HL-60/S4 (cell line): ENCODE measurements at regions not wholly inside any gene's neighbourhood (a gene's known extent, or its start where the extent isn't known, plus 50 kb on each side); places are given as distances from the start of the nearest gene placed in this dataset.
"Not testable (repeated sequence)": the region's sequence is repeated elsewhere in the genome, so short reads cannot be mapped to it uniquely, and the experiment has no call there.

Experiments used
- in situ Hi-C: fragments of 300-500 bp; cut with MboI; formaldehyde crosslinking; loops from 2 replicates; pipeline ENCODE4 v1.14.3; 2022; ENCODE audit warnings: low sequenced_read_pairs

- in situ Hi-C loops: no loop called here
Measured at GRCh38 chr21:17348357-17348756, 164.5 kb upstream of the CXADR start.

GRCh38 chr21:17348849-17349248 is 164.0 kb upstream of the CXADR start:
- in situ Hi-C loops: no loop called here

- in situ Hi-C loops: no loop called here
Measured at GRCh38 chr21:17351766-17352165, 161.1 kb upstream of the CXADR start.

- in situ Hi-C loops: no loop called here
Measured at GRCh38 chr21:17352996-17353655, 159.7 kb upstream of the CXADR start.

DNA sequence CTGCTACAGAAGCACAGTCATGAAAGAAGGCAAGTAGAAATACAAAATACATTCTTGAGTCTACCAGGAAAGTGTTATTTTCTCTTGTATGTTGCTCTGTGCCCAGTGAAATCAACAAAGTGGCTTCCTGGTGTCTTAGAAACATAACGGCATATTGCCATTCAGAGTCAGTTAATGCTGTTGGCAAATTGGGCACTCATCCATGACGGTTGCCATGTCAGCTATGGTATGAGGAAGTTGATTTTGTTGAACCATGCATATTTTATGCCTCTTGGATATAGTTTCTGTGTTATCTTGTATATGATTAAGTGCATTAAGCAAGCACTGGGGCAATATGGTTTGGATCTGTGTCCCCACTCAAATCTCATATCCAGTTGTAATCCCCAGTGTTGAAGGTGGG is 153.1 kb upstream of the CXADR start:
- in situ Hi-C loops: no loop called here

- in situ Hi-C loops: no loop called here
Measured at GRCh38 chr21:17368748-17369363, 144.0 kb upstream of the CXADR start.

GRCh38 chr21:17370263-17370662 is 142.6 kb upstream of the CXADR start:
- in situ Hi-C loops: no loop called here

DNA sequence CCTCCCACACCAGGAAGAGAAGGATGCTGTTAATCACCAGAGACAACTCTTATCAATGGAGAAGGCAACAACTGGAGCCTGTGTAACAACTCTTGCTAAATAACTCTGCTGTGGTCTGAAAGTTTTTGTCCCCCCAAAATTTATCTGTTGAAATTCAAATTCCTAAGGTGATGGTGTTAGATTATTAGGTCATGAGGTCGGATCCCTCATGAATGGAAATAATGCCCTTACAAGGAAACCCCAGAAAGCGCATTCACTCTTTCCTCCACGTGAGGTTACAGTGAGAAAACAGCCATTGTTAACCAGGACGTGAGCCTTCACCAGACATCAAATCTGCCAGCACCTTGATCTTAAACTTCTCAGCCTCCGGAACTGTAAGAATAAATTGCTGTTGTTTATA is 141.9 kb upstream of the CXADR start:
- in situ Hi-C loops: no loop called here

DNA sequence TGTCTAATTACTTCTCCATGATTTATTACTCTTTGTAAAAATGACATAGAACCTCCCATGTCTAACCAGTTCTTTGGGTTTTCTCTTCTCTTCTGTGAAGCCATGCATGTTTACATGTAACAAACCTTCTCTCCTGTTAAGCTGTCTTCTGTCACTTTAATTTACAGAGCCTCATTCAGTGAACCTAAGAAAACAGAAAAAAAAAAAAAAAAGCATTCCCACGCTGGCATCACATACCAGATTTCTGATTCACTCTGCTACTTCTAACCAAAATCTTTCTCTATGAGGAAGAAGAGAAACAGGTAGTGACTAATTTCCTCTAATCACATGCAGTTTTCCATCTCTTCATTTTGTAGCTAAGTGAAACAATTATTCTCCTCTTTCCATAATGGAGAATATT is 141.4 kb upstream of the CXADR start:
- in situ Hi-C loops: no loop called here

DNA sequence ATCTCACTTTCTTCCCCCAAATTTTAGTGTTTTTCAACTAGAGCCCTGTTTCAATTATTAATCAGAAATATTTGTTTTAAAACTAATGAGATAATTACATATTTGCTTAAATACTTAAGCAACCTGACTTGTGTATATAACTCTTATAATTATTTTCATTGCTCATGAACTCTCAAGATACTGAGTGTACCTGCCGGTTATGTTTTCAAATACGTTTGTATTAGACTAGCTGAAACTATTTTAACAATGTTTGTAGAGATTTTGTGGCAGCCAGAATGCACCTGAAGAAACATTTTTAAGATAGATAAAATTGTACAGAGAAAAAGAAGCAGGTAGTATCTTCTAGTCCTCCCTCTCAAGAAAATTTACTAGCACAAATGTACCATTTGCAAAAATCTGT is 140.6 kb upstream of the CXADR start:
- in situ Hi-C loops: no loop called here

DNA sequence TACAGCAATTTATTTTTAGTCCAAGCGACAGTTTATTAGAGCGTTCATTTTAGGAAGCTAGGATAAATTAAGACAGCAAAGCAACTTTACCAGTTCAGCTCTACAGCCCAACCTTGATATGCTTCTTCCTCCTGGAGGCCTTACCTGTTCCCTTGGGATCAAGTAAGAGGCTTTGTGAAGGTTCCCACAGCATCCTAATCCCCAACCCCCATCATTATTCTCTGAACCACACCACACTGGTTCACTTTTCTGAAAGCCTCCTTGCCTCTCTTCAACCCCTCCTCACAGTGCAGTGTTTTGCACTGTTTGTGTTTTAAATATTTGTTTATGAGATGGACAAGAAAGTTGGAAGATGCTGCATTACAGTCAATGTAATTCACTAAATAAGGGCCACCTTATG is 126.3 kb upstream of the CXADR start:
- in situ Hi-C loops: no loop called here

DNA sequence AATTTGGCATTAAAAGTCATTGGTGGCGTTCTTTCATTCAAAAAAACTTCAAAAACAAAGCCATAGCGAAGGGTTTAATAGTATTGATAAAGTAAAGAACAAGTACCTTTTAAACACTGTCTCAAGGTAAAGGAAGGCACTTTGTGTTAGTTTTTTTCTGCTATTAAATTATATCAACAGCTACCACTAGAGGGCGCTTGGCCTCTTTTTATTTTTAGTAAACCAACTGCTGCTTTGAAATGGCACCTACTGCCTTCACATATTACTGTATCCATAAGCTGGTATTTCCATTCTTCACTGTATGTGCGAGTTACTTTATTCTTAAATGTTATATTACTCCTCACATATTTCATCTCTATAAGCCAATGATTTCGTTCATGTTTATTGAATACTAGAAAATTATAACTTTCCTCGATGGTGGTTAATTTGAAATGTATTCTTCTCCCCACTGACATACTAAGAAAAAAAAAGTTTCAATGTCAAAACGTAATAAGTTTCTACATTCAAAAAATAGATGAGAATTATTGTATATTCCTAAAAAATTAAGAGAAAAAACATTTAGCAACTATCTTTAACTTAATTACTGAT is 125.7 kb upstream of the CXADR start:
- in situ Hi-C loops: no loop called here

DNA sequence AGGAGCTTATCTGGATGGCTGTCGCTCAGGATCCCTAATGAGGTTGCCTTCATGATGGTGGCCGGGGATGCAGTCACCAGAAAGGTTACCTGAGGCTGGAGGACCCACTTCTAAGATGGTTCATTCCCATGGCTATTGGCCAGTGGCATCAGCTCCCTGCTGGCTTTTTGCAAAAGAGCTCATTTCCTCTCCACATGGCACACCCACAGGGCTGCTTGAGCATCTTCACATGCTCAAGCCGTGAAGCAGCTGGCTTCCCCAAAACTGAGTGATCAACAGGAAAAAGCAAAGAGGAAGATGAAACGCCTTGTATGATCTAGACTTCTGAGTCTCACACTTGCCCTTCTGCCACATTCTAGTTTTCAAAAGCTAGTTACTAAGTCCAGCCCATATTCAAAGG is 124.6 kb upstream of the CXADR start:
- in situ Hi-C loops: no loop called here

GRCh38 chr21:17389311-17389710 is 123.5 kb upstream of the CXADR start:
- in situ Hi-C loops: no loop called here

DNA sequence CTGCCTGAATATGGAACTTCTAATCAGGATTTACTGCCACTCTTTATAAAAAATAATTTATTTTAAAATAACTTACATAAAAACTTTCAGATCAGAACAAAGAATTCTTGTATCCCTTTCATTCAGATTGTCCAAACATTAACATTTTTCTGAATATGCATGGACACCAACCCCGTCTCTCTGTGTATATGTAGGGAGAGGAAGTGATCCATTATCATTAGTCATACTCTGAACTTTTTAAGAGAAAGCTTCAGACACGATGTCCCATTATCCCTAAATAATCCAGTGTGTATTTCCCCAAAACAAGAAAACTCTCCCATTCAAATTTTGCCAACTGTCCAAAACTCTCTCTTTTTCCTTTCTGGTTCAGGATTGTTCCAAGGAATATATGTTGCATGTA is 122.3 kb upstream of the CXADR start:
- in situ Hi-C loops: no loop called here

GRCh38 chr21:17391811-17392340 is 121.0 kb upstream of the CXADR start:
- in situ Hi-C loops: no loop called here

DNA sequence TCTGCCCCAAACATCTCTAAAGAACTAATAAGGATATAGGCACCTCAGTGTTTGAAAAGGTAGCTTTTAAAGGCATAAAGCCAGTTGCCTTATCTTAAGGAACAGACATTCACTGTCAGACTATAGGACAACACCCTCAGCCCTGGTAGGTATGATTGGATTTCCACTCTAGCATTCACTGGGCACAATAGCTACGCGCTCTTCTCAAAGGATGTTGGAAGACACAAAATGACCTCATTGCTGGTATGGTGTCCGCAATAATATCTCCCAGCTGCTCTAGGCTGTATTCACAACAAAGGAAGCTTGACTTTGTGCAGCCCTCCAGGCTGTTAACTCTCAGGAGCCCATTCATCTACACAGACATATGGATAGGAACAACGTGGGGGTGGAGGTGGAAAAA is 119.4 kb upstream of the CXADR start:
- in situ Hi-C loops: no loop called here

- in situ Hi-C loops: no loop called here
Measured at GRCh38 chr21:17396948-17397347, 115.9 kb upstream of the CXADR start.

- in situ Hi-C loops: no loop called here
Measured at GRCh38 chr21:17397703-17398102, 115.1 kb upstream of the CXADR start.

DNA sequence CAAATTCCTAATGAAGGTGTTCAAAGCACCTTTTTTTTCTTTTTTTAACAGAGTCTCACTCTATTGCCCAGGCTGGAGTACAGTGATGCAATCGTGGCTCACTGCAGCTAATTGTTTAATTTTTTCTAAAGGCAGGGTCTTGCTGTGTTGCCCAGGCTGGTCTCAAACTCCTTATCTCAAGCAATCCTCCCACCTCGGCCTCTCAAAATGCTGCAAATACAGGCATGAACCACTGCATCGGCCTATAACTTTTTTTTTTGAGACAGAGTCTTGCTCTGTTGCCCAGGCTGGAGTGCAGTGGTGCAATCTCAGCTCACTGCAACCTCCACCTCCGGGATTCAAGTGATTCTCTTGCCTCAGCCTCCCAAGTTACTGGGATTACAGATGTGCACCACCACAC is 113.9 kb upstream of the CXADR start:
- in situ Hi-C loops: not testable (repeated sequence)

GRCh38 chr21:17402937-17403336 is 109.9 kb upstream of the CXADR start:
- in situ Hi-C loops: no loop called here

- in situ Hi-C loops: no loop called here
Measured at GRCh38 chr21:17406202-17406601, 106.6 kb upstream of the CXADR start.
